ENCODE measurements at regions not wholly inside any gene's neighbourhood (a gene's known extent, or its start where the extent isn't known, plus 50 kb on each side); places are given as distances from the start of the nearest gene placed in this dataset.

DNA sequence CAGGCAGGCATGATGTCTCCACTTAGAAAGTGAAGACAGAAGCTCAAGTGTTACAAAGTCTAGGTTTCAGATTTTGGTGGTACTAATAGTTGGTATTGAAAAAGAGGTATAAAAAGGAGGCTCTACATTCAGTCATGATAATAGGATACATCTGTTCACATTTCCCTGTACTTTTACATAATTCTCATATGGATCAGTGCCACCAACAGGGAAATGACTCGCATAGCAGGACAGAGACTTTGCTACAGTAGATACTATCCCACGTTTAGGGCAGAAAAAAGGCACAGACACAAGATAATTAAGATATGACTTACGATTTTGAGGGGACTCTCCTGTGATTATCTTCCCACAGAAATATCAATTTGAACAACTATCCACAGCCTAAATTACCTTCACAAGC, 1062.9 kb upstream of the EPHA6 start:
- ChIA-PET POLR2A (no interaction called here), CTCF (no interaction called here)
- H3K36me3 ChIP-seq (ENCODE audit: control insufficient read depth in 2 of 2, insufficient read depth in 1 of 2, low read length in 2 of 2): no peaks in the 10 kb centered on the region
- H3K4me3 ChIP-seq (ENCODE audit: low read depth, low read length): no peak overlapping the region
- no peaks in the 10 kb centered on the region for H3K4me1 ChIP-seq (ENCODE audit: control insufficient read depth, insufficient read depth, low read length)
- TF ChIP-seq, protein P1, sequence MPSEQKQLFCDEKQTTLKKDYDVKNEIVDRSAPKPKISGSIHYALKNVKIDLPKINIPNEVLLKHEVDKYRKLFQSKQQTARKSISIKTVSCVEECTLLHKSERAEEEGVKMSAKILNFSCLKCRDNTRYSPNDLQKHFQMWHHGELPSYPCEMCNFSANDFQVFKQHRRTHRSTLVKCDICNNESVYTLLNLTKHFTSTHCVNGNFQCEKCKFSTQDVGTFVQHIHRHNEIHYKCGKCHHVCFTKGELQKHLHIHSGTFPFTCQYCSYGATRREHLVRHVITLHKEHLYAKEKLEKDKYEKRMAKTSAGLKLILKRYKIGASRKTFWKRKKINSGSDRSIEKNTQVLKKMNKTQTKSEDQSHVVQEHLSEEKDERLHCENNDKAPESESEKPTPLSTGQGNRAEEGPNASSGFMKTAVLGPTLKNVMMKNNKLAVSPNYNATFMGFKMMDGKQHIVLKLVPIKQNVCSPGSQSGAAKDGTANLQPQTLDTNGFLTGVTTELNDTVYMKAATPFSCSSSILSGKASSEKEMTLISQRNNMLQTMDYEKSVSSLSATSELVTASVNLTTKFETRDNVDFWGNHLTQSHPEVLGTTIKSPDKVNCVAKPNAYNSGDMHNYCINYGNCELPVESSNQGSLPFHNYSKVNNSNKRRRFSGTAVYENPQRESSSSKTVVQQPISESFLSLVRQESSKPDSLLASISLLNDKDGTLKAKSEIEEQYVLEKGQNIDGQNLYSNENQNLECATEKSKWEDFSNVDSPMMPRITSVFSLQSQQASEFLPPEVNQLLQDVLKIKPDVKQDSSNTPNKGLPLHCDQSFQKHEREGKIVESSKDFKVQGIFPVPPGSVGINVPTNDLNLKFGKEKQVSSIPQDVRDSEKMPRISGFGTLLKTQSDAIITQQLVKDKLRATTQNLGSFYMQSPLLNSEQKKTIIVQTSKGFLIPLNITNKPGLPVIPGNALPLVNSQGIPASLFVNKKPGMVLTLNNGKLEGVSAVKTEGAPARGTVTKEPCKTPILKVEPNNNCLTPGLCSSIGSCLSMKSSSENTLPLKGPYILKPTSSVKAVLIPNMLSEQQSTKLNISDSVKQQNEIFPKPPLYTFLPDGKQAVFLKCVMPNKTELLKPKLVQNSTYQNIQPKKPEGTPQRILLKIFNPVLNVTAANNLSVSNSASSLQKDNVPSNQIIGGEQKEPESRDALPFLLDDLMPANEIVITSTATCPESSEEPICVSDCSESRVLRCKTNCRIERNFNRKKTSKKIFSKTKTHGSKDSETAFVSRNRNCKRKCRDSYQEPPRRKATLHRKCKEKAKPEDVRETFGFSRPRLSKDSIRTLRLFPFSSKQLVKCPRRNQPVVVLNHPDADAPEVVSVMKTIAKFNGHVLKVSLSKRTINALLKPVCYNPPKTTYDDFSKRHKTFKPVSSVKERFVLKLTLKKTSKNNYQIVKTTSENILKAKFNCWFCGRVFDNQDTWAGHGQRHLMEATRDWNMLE (tag by site-specific recombination; conservative IDR thresholded peaks at IDR 0.05; ENCODE audit: low read depth): no peak
- no peak for TF ChIP-seq HOXC10 (CRISPR knock-in tag; IDR thresholded peaks at IDR 0.05)
- TF ChIP-seq, protein P2, sequence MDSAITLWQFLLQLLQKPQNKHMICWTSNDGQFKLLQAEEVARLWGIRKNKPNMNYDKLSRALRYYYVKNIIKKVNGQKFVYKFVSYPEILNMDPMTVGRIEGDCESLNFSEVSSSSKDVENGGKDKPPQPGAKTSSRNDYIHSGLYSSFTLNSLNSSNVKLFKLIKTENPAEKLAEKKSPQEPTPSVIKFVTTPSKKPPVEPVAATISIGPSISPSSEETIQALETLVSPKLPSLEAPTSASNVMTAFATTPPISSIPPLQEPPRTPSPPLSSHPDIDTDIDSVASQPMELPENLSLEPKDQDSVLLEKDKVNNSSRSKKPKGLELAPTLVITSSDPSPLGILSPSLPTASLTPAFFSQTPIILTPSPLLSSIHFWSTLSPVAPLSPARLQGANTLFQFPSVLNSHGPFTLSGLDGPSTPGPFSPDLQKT (IDR thresholded peaks at IDR 0.05; ENCODE audit: borderline replicate concordance, low read depth, low read length): no peak
- TF ChIP-seq ZNF530 (tag by site-specific recombination; IDR thresholded peaks at IDR 0.05; ENCODE audit: low read depth): no peak
- TF ChIP-seq, protein P3, sequence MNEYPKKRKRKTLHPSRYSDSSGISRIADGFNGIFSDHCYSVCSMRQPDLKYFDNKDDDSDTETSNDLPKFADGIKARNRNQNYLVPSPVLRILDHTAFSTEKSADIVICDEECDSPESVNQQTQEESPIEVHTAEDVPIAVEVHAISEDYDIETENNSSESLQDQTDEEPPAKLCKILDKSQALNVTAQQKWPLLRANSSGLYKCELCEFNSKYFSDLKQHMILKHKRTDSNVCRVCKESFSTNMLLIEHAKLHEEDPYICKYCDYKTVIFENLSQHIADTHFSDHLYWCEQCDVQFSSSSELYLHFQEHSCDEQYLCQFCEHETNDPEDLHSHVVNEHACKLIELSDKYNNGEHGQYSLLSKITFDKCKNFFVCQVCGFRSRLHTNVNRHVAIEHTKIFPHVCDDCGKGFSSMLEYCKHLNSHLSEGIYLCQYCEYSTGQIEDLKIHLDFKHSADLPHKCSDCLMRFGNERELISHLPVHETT (tag by site-specific recombination; IDR thresholded peaks at IDR 0.05): no peak
- TF ChIP-seq REPIN1 (tag by site-specific recombination; IDR thresholded peaks at IDR 0.05; ENCODE audit: low read depth): no peak
- TF ChIP-seq, protein P4, sequence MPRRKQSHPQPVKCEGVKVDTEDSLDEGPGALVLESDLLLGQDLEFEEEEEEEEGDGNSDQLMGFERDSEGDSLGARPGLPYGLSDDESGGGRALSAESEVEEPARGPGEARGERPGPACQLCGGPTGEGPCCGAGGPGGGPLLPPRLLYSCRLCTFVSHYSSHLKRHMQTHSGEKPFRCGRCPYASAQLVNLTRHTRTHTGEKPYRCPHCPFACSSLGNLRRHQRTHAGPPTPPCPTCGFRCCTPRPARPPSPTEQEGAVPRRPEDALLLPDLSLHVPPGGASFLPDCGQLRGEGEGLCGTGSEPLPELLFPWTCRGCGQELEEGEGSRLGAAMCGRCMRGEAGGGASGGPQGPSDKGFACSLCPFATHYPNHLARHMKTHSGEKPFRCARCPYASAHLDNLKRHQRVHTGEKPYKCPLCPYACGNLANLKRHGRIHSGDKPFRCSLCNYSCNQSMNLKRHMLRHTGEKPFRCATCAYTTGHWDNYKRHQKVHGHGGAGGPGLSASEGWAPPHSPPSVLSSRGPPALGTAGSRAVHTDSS (tag by site-specific recombination; IDR thresholded peaks at IDR 0.05): no peak
- no peak for TF ChIP-seq KLF16 (tag by site-specific recombination; IDR thresholded peaks at IDR 0.05)
- TF ChIP-seq, protein P5, sequence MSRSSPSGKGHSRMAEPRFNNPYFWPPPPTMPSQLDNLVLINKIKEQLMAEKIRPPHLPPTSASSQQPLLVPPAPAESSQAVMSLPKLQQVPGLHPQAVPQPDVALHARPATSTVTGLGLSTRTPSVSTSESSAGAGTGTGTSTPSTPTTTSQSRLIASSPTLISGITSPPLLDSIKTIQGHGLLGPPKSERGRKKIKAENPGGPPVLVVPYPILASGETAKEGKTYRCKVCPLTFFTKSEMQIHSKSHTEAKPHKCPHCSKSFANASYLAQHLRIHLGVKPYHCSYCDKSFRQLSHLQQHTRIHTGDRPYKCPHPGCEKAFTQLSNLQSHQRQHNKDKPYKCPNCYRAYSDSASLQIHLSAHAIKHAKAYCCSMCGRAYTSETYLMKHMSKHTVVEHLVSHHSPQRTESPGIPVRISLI (tag by site-specific recombination; IDR thresholded peaks at IDR 0.05): no peak
- no peak for TF ChIP-seq ZNF501 (tag by site-specific recombination; IDR thresholded peaks at IDR 0.05)
- no peaks in the 10 kb centered on the region for H3K9me3 ChIP-seq (ENCODE audit: control insufficient read depth, insufficient read depth, low read depth, low read length)
- no peak overlapping the region for H3K27ac ChIP-seq (ENCODE audit: extremely low read depth, low read depth, low read length)

DNA sequence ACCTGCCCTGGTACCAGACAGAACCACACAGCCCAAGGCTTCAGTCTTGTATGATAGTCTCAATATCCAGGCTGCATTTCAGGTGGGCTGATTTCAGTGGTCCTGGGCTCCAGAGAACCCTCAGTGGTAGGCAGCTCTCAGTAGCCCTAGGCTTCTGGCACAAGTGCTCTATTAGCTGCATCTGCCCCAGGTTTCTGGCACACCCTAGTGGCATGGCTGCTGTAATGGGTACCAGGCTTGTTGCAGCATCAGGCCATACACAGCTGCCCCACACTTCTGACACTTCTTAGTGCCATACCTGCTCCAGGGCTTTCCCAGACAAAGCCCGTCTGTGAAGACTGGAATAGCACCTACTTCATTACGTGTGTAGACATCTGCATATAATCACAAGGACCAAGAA, 1062.2 kb upstream of the EPHA6 start:
- no peaks in the 10 kb centered on the region for H3K9me3 ChIP-seq (ENCODE audit: control insufficient read depth, insufficient read depth, low read depth, low read length)
- POLR2A ChIA-PET: no interaction called here
- CTCF ChIA-PET: no interaction called here
- H3K27ac ChIP-seq (ENCODE audit: extremely low read depth, low read depth, low read length): no peak overlapping the region
- H3K4me3 ChIP-seq (ENCODE audit: low read depth, low read length): no peak overlapping the region
- TF ChIP-seq ZSCAN30 (tag by site-specific recombination; IDR thresholded peaks at IDR 0.05) (no peak), TRIM28 (IDR thresholded peaks at IDR 0.05; ENCODE audit: borderline replicate concordance, low read length) (no peak), ZNF433 (tag by site-specific recombination; IDR thresholded peaks at IDR 0.05; ENCODE audit: low read depth) (no peak), RBAK (tag by site-specific recombination; IDR thresholded peaks at IDR 0.05) (no peak), ZFP3 (tag by site-specific recombination; IDR thresholded peaks at IDR 0.05; ENCODE audit: low read depth) (no peak)
- TF ChIP-seq, protein P6, sequence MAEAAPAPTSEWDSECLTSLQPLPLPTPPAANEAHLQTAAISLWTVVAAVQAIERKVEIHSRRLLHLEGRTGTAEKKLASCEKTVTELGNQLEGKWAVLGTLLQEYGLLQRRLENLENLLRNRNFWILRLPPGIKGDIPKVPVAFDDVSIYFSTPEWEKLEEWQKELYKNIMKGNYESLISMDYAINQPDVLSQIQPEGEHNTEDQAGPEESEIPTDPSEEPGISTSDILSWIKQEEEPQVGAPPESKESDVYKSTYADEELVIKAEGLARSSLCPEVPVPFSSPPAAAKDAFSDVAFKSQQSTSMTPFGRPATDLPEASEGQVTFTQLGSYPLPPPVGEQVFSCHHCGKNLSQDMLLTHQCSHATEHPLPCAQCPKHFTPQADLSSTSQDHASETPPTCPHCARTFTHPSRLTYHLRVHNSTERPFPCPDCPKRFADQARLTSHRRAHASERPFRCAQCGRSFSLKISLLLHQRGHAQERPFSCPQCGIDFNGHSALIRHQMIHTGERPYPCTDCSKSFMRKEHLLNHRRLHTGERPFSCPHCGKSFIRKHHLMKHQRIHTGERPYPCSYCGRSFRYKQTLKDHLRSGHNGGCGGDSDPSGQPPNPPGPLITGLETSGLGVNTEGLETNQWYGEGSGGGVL (tag by site-specific recombination; IDR thresholded peaks at IDR 0.05): no peak
- TF ChIP-seq, protein P7, sequence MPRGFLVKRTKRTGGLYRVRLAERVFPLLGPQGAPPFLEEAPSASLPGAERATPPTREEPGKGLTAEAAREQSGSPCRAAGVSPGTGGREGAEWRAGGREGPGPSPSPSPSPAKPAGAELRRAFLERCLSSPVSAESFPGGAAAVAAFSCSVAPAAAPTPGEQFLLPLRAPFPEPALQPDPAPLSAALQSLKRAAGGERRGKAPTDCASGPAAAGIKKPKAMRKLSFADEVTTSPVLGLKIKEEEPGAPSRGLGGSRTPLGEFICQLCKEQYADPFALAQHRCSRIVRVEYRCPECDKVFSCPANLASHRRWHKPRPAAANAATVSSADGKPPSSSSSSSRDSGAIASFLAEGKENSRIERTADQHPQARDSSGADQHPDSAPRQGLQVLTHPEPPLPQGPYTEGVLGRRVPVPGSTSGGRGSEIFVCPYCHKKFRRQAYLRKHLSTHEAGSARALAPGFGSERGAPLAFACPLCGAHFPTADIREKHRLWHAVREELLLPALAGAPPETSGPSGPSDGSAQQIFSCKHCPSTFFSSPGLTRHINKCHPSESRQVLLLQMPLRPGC (tag by site-specific recombination; IDR thresholded peaks at IDR 0.05): no peak
- no peaks in the 10 kb centered on the region for H3K36me3 ChIP-seq (ENCODE audit: control insufficient read depth in 2 of 2, insufficient read depth in 1 of 2, low read length in 2 of 2)
- H3K4me1 ChIP-seq (ENCODE audit: control insufficient read depth, insufficient read depth, low read length): no peaks in the 10 kb centered on the region

Data from HEK293 (cell line).